HG03025 (cell line): ENCODE measurements at regions not wholly inside any gene's neighbourhood (a gene's known extent, or its start where the extent isn't known, plus 50 kb on each side); places are given as distances from the start of the nearest gene placed in this dataset.
"Not testable (repeated sequence)": the region's sequence is repeated elsewhere in the genome, so short reads cannot be mapped to it uniquely, and the experiment has no call there.

ENCODE experiments used
- ATAC-seq: cut with Tn5 transposase; IDR thresholded peaks from one replicate; pipeline ENCODE4 v1.9.1; 2021; ENCODE audit warnings: mild to moderate bottlenecking, moderate library complexity; ENCODE audit not compliant: unreplicated experiment, low FRiP score

- ATAC-seq = not testable (repeated sequence)
Observed at GRCh38 chr22:49698616-49699015, 129.1 kb downstream of the BRD1 start.

- no peak for ATAC-seq
Observed at GRCh38 chr22:49697047-49697446, 130.6 kb downstream of the BRD1 start.

GRCh38 chr22:49694462-49695260 lies 133.0 kb downstream of the BRD1 start:
- no peak for ATAC-seq

- no peak for ATAC-seq
Observed at GRCh38 chr22:49693848-49694247, 133.8 kb downstream of the BRD1 start.

GRCh38 chr22:49693416-49693815 lies 134.3 kb downstream of the BRD1 start:
- no peak for ATAC-seq

GRCh38 chr22:49692499-49693225 lies 135.0 kb downstream of the BRD1 start:
- no peak for ATAC-seq

GRCh38 chr22:49691256-49691655 lies 136.4 kb downstream of the BRD1 start:
- ATAC-seq = no peak

GRCh38 chr22:49690454-49690853 lies 137.2 kb downstream of the BRD1 start:
- ATAC-seq = no peak

- ATAC-seq = no peak
Observed at GRCh38 chr22:49689858-49690257, 137.8 kb downstream of the BRD1 start.

- no peak for ATAC-seq
Observed at GRCh38 chr22:49689255-49689770, 138.4 kb downstream of the BRD1 start.

- ATAC-seq = no peak
Observed at GRCh38 chr22:49688516-49689254, 139.0 kb downstream of the BRD1 start.

- no peak for ATAC-seq
Observed at GRCh38 chr22:49687786-49688515, 139.7 kb downstream of the BRD1 start.

- no peak for ATAC-seq
Observed at GRCh38 chr22:49687333-49687732, 140.3 kb downstream of the BRD1 start.

- no peak for ATAC-seq
Observed at GRCh38 chr22:49686495-49687219, 141.0 kb downstream of the BRD1 start.

GRCh38 chr22:49685686-49686085 lies 142.0 kb downstream of the BRD1 start:
- ATAC-seq = no peak

GRCh38 chr22:49685116-49685515 lies 142.6 kb downstream of the BRD1 start:
- no peak for ATAC-seq

GRCh38 chr22:49683032-49683431 lies 144.6 kb downstream of the BRD1 start:
- no peak for ATAC-seq

GRCh38 chr22:49680819-49681218 lies 146.9 kb downstream of the BRD1 start:
- not testable (repeated sequence) for ATAC-seq

GRCh38 chr22:49678842-49679170 lies 148.9 kb downstream of the BRD1 start:
- ATAC-seq = no peak
